HCEC 1CT (cell line): ENCODE measurements at regions not wholly inside any gene's neighbourhood (a gene's known extent, or its start where the extent isn't known, plus 50 kb on each side); places are given as distances from the start of the nearest gene placed in this dataset.

Experiments used
- DNase-seq: peaks from one replicate; pipeline ENCODE4 v3.0.0-alpha.2; 2017

- peak; percentile 39 for DNase-seq
Observed at GRCh38 chr7:32336726-32337125, 153.5 kb downstream of the LSM5 start.

GRCh38 chr7:32335107-32335506 is 155.1 kb downstream of the LSM5 start:
- DNase-seq, result peak; percentile 74

- DNase-seq, result no peak
Observed at GRCh38 chr7:32330602-32331001, 159.6 kb downstream of the LSM5 start.

- no peak for DNase-seq
Observed at GRCh38 chr7:32326078-32326477, 164.1 kb downstream of the LSM5 start.

GRCh38 chr7:32323712-32324111 is 166.5 kb downstream of the LSM5 start:
- DNase-seq, result no peak

GRCh38 chr7:32319012-32319382 is 171.2 kb downstream of the LSM5 start:
- DNase-seq, result no peak

- DNase-seq, result no peak
Observed at GRCh38 chr7:32318300-32319011, 171.7 kb downstream of the LSM5 start.

- DNase-seq, result no peak
Observed at GRCh38 chr7:32316839-32317238, 173.3 kb downstream of the LSM5 start.

GRCh38 chr7:32314761-32315160 is 175.4 kb downstream of the LSM5 start:
- no peak for DNase-seq

- DNase-seq, result no peak
Observed at GRCh38 chr7:32301427-32301826, 188.8 kb downstream of the LSM5 start.

- no peak for DNase-seq
Observed at GRCh38 chr7:32299133-32299702, 191.0 kb downstream of the LSM5 start.

- no peak for DNase-seq
Observed at GRCh38 chr7:32298408-32299132, 191.6 kb downstream of the LSM5 start.

GRCh38 chr7:32293833-32294232 is 196.3 kb downstream of the LSM5 start:
- no peak for DNase-seq

GRCh38 chr7:32289651-32290414 is 200.3 kb downstream of the LSM5 start:
- DNase-seq, result no peak

- no peak for DNase-seq
Observed at GRCh38 chr7:32285698-32286097, 204.5 kb downstream of the LSM5 start.

GRCh38 chr7:32283546-32283945 is 206.6 kb downstream of the LSM5 start:
- no peak for DNase-seq

- DNase-seq, result no peak
Observed at GRCh38 chr7:32279500-32279899, 209.3 kb upstream of the PDE1C start.

GRCh38 chr7:32275216-32276009 is 205.2 kb upstream of the PDE1C start:
- DNase-seq, result no peak

GRCh38 chr7:32273297-32273696 is 203.1 kb upstream of the PDE1C start:
- DNase-seq, result no peak

- no peak for DNase-seq
Observed at GRCh38 chr7:32266932-32267475, 196.8 kb upstream of the PDE1C start.

GRCh38 chr7:32264702-32265284 is 194.6 kb upstream of the PDE1C start:
- DNase-seq, result no peak

GRCh38 chr7:32263611-32264010 is 193.4 kb upstream of the PDE1C start:
- DNase-seq, result no peak
